Sigmoid colon (tissue), 6 donors: ENCODE measurements at regions not wholly inside any gene's neighbourhood (a gene's known extent, or its start where the extent isn't known, plus 50 kb on each side); places are given as distances from the start of the nearest gene placed in this dataset.

ENCODE experiments used
- DNase-seq: peaks from one replicate; pipeline ENCODE4 v3.0.0-alpha.2; 2019
- H3K27ac ChIP-seq, 4 donors: fragments of 200-600 bp; sonication (generic); one replicate each; pipeline ENCODE4 v1.5.1; 2016 to 2019; ENCODE audit warnings: mild to moderate bottlenecking in 1 of 4
- H3K27me3 ChIP-seq, 3 donors: fragments of 200-600 bp; sonication (generic); one replicate each; pipeline ENCODE4 v1.5.1; 2019; ENCODE audit warnings: mild to moderate bottlenecking in 1 of 3
- H3K36me3 ChIP-seq, 4 donors: fragments of 200-600 bp; sonication (generic); one replicate each; pipeline ENCODE4 v1.5.1; 2016 to 2019
- H3K4me1 ChIP-seq, 4 donors: fragments of 200-600 bp; sonication (generic); one replicate each; pipeline ENCODE4 v1.5.1; 2017 to 2019
- H3K4me3 ChIP-seq, 4 donors: fragments of 200-600 bp; sonication (generic); one replicate each; pipeline ENCODE4 v1.5.1; 2017 to 2019; ENCODE audit warnings: mild to moderate bottlenecking in 2 of 4, moderate library complexity in 1 of 4
- H3K9me3 ChIP-seq, 4 donors: fragments of 200-600 bp in 3 of 4; sonication (generic) in 3 of 4; one replicate each; pipeline versions ENCODE4 v1.5.1 to v1.6.1; 2013 to 2019
- EP300 ChIP-seq, 4 donors: sonication (generic); formaldehyde crosslinking; IDR thresholded peaks; one replicate each; pipeline ENCODE4 v1.6.1; 2017; ENCODE audit warnings: antibody characterized with exemption in 4 of 4
- POLR2A ChIP-seq, 2 donors: fragments of 450-650 bp; IDR thresholded peaks; one replicate each; pipeline ENCODE4 v1.6.1; 2016; ENCODE audit warnings: antibody characterized with exemption in 2 of 2, mild to moderate bottlenecking in 2 of 2, moderate library complexity in 2 of 2
- POLR2AphosphoS5 ChIP-seq, 4 donors: sonication (generic); formaldehyde crosslinking; IDR thresholded peaks; one replicate each; pipeline ENCODE4 v1.6.1; 2017; ENCODE audit warnings: antibody characterized with exemption in 4 of 4
- WGBS, 2 donors: extraction: QIAGEN DNeasy Blood & Tissue Kit; methylation state at CpG; one replicate each; pipeline ENCODE4 v1.1.7; 2013; 5-methylcytosine and 5-hydroxymethylcytosine counted together
- intact Hi-C: fragments of 100-400 bp; cut with DNase I; formaldehyde crosslinking; loops from one replicate; pipeline ENCODE4 v1.15.1; 2023
- TF ChIP-seq, protein P1 (sequence below), 4 experiments: fragments of 450-650 bp in 3 of 4; fragments of 200-600 bp in 1 of 4; IDR thresholded peaks; one replicate each; pipeline ENCODE4 v1.5.1; 2016 to 2019; ENCODE audit warnings: antibody characterized with exemption in 4 of 4, mild to moderate bottlenecking in 3 of 4, moderate library complexity in 2 of 4
- donor health status: healthy with polysubstance abuse.
- donor health status: healthy.

DNA sequence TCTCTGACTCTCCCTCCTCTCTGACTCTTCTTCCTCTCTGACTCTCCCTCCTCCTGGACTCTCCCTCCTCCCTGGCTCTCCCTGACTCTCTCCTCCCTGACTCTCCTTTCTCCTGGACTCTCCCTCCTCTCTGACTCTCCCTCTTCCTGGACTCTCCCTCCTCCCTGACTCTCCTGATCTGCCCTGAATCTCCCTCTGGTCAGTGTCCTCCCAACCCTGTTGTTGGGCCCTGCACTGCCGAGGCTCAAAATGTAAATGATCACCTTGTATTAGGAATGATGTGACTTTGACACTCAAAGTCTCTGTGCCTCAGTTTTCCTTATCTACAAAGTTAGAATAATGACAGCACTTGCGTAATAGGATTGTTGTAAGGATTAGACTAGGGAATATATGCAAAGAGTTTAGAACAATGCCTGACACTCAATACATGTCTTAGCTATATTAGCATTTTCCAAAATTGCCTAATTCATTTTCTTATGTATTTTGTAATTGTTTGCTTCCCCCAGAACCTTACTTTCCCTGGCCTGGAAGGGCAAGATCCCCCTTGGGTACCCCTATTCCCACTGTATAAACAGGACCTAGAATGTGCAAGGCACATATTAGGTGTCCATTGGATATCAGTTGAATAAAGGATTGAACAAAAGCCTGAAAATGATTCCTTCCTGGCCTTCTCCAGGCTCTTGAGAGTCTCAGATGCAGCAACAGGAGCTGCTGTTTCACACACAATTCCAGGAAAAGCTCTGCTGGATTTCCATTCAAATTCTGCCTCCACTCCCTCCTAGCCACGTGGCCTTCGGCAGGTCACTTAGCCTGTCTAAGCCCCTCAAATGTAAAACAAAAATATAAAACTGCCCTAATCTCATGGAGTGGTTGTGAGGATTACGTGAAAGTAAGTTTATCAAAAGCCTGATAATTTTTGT, 170.1 kb downstream of the INHBB start:
- peaks cover 0 to 8% (median 0%) of the 10 kb centered on the region in 3 donors for H3K27me3 ChIP-seq
- no peaks in the 10 kb centered on the region for H3K9me3 ChIP-seq
- no peak overlapping the region for H3K27ac ChIP-seq
- no peak overlapping the region for H3K4me3 ChIP-seq
- 78 to 80% methylated on average over 5 of the region's 5 CpGs for WGBS, 2 donors
- intact Hi-C loops = no loop called here
- H3K4me1 ChIP-seq = no peaks in the 10 kb centered on the region
- no peak for DNase-seq
- TF ChIP-seq POLR2A (IDR thresholded peaks at IDR 0.05) (no peak), EP300 (IDR thresholded peaks at IDR 0.05) (no peak), POLR2AphosphoS5 (IDR thresholded peaks at IDR 0.05) (no peak)
- TF ChIP-seq, protein P1, sequence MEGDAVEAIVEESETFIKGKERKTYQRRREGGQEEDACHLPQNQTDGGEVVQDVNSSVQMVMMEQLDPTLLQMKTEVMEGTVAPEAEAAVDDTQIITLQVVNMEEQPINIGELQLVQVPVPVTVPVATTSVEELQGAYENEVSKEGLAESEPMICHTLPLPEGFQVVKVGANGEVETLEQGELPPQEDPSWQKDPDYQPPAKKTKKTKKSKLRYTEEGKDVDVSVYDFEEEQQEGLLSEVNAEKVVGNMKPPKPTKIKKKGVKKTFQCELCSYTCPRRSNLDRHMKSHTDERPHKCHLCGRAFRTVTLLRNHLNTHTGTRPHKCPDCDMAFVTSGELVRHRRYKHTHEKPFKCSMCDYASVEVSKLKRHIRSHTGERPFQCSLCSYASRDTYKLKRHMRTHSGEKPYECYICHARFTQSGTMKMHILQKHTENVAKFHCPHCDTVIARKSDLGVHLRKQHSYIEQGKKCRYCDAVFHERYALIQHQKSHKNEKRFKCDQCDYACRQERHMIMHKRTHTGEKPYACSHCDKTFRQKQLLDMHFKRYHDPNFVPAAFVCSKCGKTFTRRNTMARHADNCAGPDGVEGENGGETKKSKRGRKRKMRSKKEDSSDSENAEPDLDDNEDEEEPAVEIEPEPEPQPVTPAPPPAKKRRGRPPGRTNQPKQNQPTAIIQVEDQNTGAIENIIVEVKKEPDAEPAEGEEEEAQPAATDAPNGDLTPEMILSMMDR (IDR thresholded peaks at IDR 0.05) = no peak
- H3K36me3 ChIP-seq = no peaks in the 10 kb centered on the region

DNA sequence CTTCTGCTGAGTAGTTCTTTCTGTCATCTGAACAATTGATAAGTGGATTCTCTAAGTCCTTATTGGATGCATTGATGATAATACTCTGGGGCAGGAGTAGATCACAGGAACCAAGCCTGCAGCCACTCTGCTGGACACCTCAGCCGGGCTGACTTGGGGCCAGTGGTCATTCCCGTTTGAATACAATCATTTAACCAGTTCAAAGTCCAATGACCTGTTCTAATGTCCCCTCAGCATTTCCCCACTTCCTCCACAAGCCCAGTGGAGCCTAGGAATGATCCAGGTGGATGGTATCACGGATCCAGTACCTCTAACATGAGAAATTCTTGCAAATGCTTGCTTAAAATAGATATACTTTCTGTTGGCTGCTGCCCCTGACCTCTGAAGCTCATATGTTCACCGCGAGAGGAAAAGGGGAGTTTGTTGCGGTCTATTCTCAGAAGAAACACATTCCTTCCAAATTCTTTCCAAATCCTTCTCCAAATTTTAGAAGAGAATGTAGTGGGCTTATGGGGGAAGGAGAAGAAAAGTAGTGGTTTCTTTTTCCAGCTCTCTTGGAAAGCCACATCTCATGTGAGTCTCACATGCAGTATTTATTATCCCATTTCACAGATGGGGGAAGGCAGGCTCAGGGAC, 170.9 kb downstream of the INHBB start:
- Histone ChIP-seq H3K27ac (no peak overlapping the region), H3K27me3 (peaks cover 0 to 16% (median 0%) of the 10 kb centered on the region in 3 donors)
- WGBS, 2 donors = 68 to 73% methylated on average over 6 of the region's 6 CpGs

DNA sequence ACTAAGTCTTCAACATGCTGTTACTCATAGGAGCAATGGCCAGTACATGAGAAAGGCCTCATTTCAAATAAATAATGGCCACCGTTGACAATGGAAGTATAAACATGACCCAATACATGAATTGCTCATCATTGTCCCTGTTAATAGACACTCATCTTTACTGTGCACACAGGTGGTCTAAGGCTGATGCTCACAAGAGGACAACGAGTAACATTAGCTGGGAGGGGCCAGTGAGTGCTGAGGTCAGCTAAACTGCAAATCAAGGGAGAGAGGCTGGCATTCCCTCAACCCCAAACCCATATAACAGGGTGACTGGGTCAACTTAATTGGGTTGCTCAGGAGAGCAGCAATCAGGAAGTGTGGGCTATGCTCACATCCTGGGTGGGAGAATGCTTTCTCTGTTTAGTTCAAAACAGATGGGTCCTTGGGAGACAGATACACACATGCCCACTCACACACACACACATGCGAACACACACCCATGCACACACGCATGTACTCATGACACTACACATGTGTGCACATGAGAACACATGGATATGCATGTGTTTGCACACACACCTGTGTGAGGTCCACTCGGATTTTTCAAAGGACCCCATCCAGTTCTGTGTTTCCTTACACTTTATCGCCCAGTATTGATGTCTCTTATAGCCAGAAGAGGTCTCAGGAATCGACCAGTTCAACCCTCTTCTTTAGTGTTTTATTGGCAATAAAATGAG, 172.0 kb downstream of the INHBB start:
- intact Hi-C loops = no loop called here
- H3K4me3 ChIP-seq = no peak overlapping the region
- DNase-seq = no peak
- peaks cover 0 to 27% (median 0%) of the 10 kb centered on the region in 3 donors for H3K27me3 ChIP-seq
- TF ChIP-seq EP300 (IDR thresholded peaks at IDR 0.05) (no peak), POLR2A (IDR thresholded peaks at IDR 0.05) (no peak), POLR2AphosphoS5 (IDR thresholded peaks at IDR 0.05) (no peak)
- TF ChIP-seq, protein P1 (IDR thresholded peaks at IDR 0.05) = no peak
- H3K27ac ChIP-seq = no peak overlapping the region
- no peaks in the 10 kb centered on the region for H3K36me3 ChIP-seq
- no peaks in the 10 kb centered on the region for H3K4me1 ChIP-seq
- no peaks in the 10 kb centered on the region for H3K9me3 ChIP-seq
- 60 to 75% methylated on average over 7 of the region's 7 CpGs for WGBS, 2 donors

More for the DNA sequence above, 170.9 kb downstream of the INHBB start:
- Histone ChIP-seq H3K4me1 (no peaks in the 10 kb centered on the region), H3K36me3 (no peaks in the 10 kb centered on the region), H3K9me3 (no peaks in the 10 kb centered on the region), H3K4me3 (no peak overlapping the region)
- no peak for TF ChIP-seq POLR2AphosphoS5 (IDR thresholded peaks at IDR 0.05)
- no peak for TF ChIP-seq POLR2A (IDR thresholded peaks at IDR 0.05)
- TF ChIP-seq EP300 (IDR thresholded peaks at IDR 0.05) = no peak
- TF ChIP-seq, protein P1 (IDR thresholded peaks at IDR 0.05) = no peak
- no peak for DNase-seq
- intact Hi-C loops = no loop called here

DNA sequence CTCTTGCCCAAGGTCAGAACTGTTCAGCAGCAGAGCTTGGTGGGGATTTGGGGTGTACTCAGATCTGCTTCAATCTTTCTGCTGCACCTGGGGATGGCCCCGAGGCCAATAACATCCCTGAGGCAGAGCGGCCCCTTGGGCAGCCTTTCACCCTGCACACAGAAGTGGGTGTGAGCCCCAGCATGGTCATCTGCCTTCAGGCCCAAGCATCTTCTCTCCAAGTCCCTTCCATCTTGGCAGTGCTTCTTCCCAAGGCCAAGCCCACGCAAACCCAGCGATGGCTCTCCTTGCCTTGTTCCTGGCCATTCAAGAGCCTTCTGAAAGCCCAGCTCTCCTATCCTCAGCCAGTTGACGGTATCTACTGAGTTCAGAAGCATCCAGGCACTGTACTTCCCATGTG, 172.9 kb downstream of the INHBB start:
- 92 to 93% methylated on average over 5 of the region's 5 CpGs for WGBS, 2 donors
- no peak overlapping the region for H3K27ac ChIP-seq
- DNase-seq = no peak
- intact Hi-C loops = no loop called here
- no peak overlapping the region for H3K4me3 ChIP-seq
- no peaks in the 10 kb centered on the region for H3K4me1 ChIP-seq
- TF ChIP-seq EP300 (IDR thresholded peaks at IDR 0.05) (no peak), POLR2A (IDR thresholded peaks at IDR 0.05) (no peak), POLR2AphosphoS5 (IDR thresholded peaks at IDR 0.05) (no peak)
- TF ChIP-seq, protein P1 (IDR thresholded peaks at IDR 0.05) = no peak
- peaks cover 0 to 31% (median 0%) of the 10 kb centered on the region in 3 donors for H3K27me3 ChIP-seq
- no peaks in the 10 kb centered on the region for H3K9me3 ChIP-seq
- no peaks in the 10 kb centered on the region for H3K36me3 ChIP-seq
